ENCODE measurements at regions not wholly inside any gene's neighbourhood (a gene's known extent, or its start where the extent isn't known, plus 50 kb on each side); places are given as distances from the start of the nearest gene placed in this dataset.

GRCh38 chr2:209095432-209095831 is 328.4 kb upstream of the MAP2 start:
- TF ChIP-seq, protein P1, sequence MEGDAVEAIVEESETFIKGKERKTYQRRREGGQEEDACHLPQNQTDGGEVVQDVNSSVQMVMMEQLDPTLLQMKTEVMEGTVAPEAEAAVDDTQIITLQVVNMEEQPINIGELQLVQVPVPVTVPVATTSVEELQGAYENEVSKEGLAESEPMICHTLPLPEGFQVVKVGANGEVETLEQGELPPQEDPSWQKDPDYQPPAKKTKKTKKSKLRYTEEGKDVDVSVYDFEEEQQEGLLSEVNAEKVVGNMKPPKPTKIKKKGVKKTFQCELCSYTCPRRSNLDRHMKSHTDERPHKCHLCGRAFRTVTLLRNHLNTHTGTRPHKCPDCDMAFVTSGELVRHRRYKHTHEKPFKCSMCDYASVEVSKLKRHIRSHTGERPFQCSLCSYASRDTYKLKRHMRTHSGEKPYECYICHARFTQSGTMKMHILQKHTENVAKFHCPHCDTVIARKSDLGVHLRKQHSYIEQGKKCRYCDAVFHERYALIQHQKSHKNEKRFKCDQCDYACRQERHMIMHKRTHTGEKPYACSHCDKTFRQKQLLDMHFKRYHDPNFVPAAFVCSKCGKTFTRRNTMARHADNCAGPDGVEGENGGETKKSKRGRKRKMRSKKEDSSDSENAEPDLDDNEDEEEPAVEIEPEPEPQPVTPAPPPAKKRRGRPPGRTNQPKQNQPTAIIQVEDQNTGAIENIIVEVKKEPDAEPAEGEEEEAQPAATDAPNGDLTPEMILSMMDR (IDR thresholded peaks at IDR 0.05; ENCODE audit: low read depth, low read length, poor library complexity, severe bottlenecking) = no peak
- TF ChIP-seq EZH2phosphoT487 (IDR thresholded peaks at IDR 0.05; ENCODE audit: borderline replicate concordance, low read length) = no peak
